K562 (cell line): ENCODE measurements at regions not wholly inside any gene's neighbourhood (a gene's known extent, or its start where the extent isn't known, plus 50 kb on each side); places are given as distances from the start of the nearest gene placed in this dataset.

Source experiments
- ATAC-seq: fragments of 200-7000 bp; cut with Tn5 transposase; 3 replicates; pipeline ENCODE4 v1.9.1; 2020; ENCODE audit warnings: moderate library complexity
- BruUV-seq: library from RNA; stranded (reverse); fragments of 400-500 nt; replicated peaks from 2 replicates; lab custom pipeline; 2021; lab: Mats Ljungman, UMichigan
- CTCF ChIA-PET: fragments of 300-600 bp; formaldehyde crosslinking; extraction: SDS; loops from one replicate; lab custom pipeline; 2021; ENCODE audit warnings: low intra/inter-chr PET ratio; lab: Yijun Ruan, JAX
- POLR2A ChIA-PET: fragments of 300-600, 350-650 bp; sonication (Branson Sonifier 250); formaldehyde crosslinking; extraction: SDS; loops from one replicate; lab custom pipeline; 2021; ENCODE audit warnings: antibody characterized with exemption, inconsistent platforms; lab: Yijun Ruan, JAX
- DNase-seq, 4 experiments: peaks; one replicate each; pipeline versions ENCODE4 v3.0.0 to v3.0.0-alpha.2; 2011 to 2018; ENCODE audit warnings: low spot score in 3 of 4, mixed read lengths in 3 of 4; ENCODE audit errors: extremely low read depth in 1 of 4
- FAIRE-seq: peaks from 2 replicates; lab custom pipeline; 2011; peaks lifted over from hg19 to GRCh38; lab: Jason Lieb, UNC
- H2AFZ ChIP-seq: 2 replicates; pipeline ENCODE4 v1.6.0; 2011; ENCODE audit warnings: low read depth, low read length, control low read depth, inconsistent platforms
- H3K27ac ChIP-seq: fragments of 200-600 bp; 3 replicates; pipeline ENCODE4 v1.8.0; 2011; ENCODE audit warnings: low read depth, mild to moderate bottlenecking, control low read depth, inconsistent platforms, low read length, moderate library complexity, mixed read lengths; ENCODE audit errors: extremely low read depth
- H3K27me3 ChIP-seq, 2 experiments: fragments of 300-600 bp in 1 of 2; 2 replicates in 1 of 2; 3 replicates in 1 of 2; pipeline versions ENCODE4 v1.6.0 to v1.8.0; 2011; ENCODE audit warnings: inconsistent platforms in 2 of 2, low read length in 2 of 2, mild to moderate bottlenecking in 1 of 2, mixed read lengths in 1 of 2, moderate library complexity in 1 of 2; ENCODE audit not compliant: control insufficient read depth in 2 of 2, insufficient read depth in 2 of 2
- H3K36me3 ChIP-seq: fragments of 300-600 bp; 3 replicates; pipeline ENCODE4 v1.8.0; 2011; ENCODE audit warnings: mild to moderate bottlenecking, low read length, inconsistent platforms; ENCODE audit not compliant: control insufficient read depth, insufficient read depth
- H3K4me1 ChIP-seq, 2 experiments: fragments of 200-600 bp in 1 of 2; replicated peaks in 1 of 2; 2 replicates in 1 of 2; 3 replicates in 1 of 2; pipeline versions ENCODE4 v1.5.1 to v1.8.0; 2011; ENCODE audit warnings: inconsistent platforms in 2 of 2, low read length in 2 of 2, mild to moderate bottlenecking in 1 of 2, mixed read lengths in 1 of 2, moderate library complexity in 1 of 2; ENCODE audit not compliant: control insufficient read depth in 2 of 2, insufficient read depth in 2 of 2
- H3K4me2 ChIP-seq: 2 replicates; pipeline ENCODE4 v1.6.1; 2011; ENCODE audit warnings: low read length, control low read depth, inconsistent platforms, mixed read lengths; ENCODE audit not compliant: insufficient read depth
- H3K4me3 ChIP-seq: fragments of 200-600 bp; sonication (generic), shearing (Covaris generic); 2 replicates; pipeline ENCODE4 v1.5.1; 2016; ENCODE audit warnings: control low read depth, inconsistent platforms
- H3K79me2 ChIP-seq: fragments of 200-600 bp; 3 replicates; pipeline ENCODE4 v1.8.0; 2011; ENCODE audit warnings: low read length, inconsistent platforms; ENCODE audit not compliant: control insufficient read depth, insufficient read depth
- H3K9ac ChIP-seq, 2 experiments: 2 replicates each; pipeline versions ENCODE4 v1.6.0 to v1.6.1; 2011; ENCODE audit warnings: low read depth in 2 of 2, low read length in 2 of 2, control low read depth in 1 of 2, inconsistent platforms in 1 of 2, mild to moderate bottlenecking in 1 of 2, mixed read lengths in 1 of 2; ENCODE audit not compliant: insufficient read depth in 1 of 2
- H3K9me1 ChIP-seq: one replicate; pipeline ENCODE4 v1.6.0; 2011; ENCODE audit warnings: inconsistent platforms, mild to moderate bottlenecking, low read length, moderate library complexity; ENCODE audit not compliant: control insufficient read depth, insufficient read depth
- H3K9me3 ChIP-seq: replicated peaks from 2 replicates; pipeline ENCODE4 v1.5.1; 2011; ENCODE audit warnings: low read depth, low read length, inconsistent platforms; ENCODE audit not compliant: control insufficient read depth, insufficient read depth
- H4K20me1 ChIP-seq: replicated peaks from 2 replicates; pipeline ENCODE4 v1.6.1; 2011; ENCODE audit warnings: low read length, inconsistent platforms, mixed read lengths; ENCODE audit not compliant: control insufficient read depth, insufficient read depth
- ATF7 ChIP-seq: fragments of 450-650 bp; IDR thresholded peaks from 2 replicates; pipeline ENCODE4 v1.7.1; 2014; ENCODE audit warnings: mild to moderate bottlenecking, moderate library complexity
- GATAD2A ChIP-seq: fragments of 450-650 bp; IDR thresholded peaks from 2 replicates; pipeline ENCODE4 v1.6.1; 2017
- GTF2A2 ChIP-seq: IDR thresholded peaks from 2 replicates; pipeline ENCODE4 v1.6.1; 2016; ENCODE audit warnings: mild to moderate bottlenecking, missing genetic modification characterization, missing compliant biosample characterization
- GTF2E2 ChIP-seq: fragments of 200-800 bp; sonication (Bioruptor generic); IDR thresholded peaks from 2 replicates; pipeline ENCODE4 v1.6.1; 2016; ENCODE audit warnings: missing genetic modification characterization, missing compliant biosample characterization
- IRF2 ChIP-seq: sonication (generic); formaldehyde crosslinking; IDR thresholded peaks from 2 replicates; pipeline ENCODE4 v1.8.1; 2022; ENCODE audit warnings: mild to moderate bottlenecking, missing genetic modification reagents
- KHSRP ChIP-seq: fragments of 450-650 bp; IDR thresholded peaks from 2 replicates; pipeline ENCODE4 v1.6.1; 2017
- NCOA4 ChIP-seq: fragments of 450-650 bp; IDR thresholded peaks from 2 replicates; pipeline ENCODE4 v1.6.1; 2018; ENCODE audit warnings: mild to moderate bottlenecking; ENCODE audit not compliant: partially characterized antibody
- SMARCB1 ChIP-seq: IDR thresholded peaks from 2 replicates; pipeline ENCODE4 v1.6.1; 2011; ENCODE audit warnings: improper control_type of control experiment, low read depth; ENCODE audit not compliant: insufficient read length
- TSHZ1 ChIP-seq: fragments of 250-450 bp; sonication (Bioruptor Pico); IDR thresholded peaks from 2 replicates; pipeline ENCODE4 v1.4.0; 2020; ENCODE audit warnings: mild to moderate bottlenecking, moderate library complexity
- U2AF1 ChIP-seq: fragments of 200-400 bp; formaldehyde crosslinking; optimal IDR thresholded peaks from 2 replicates; pipeline ENCODE3; 2017; ENCODE audit warnings: mild to moderate bottlenecking, low read depth, low read length, moderate library complexity
- ZFP36 ChIP-seq: fragments of 150-350 bp; IDR thresholded peaks from 2 replicates; pipeline ENCODE4 v1.6.1; 2018; ENCODE audit warnings: low read length, low read depth; ENCODE audit not compliant: partially characterized antibody
- WGBS: fragments of 100-300 bp; shearing (Covaris generic); methylation state at CpG from one replicate; pipeline ENCODE4 v1.1.6; 2016; ENCODE audit warnings: low coverage, mixed read lengths; ENCODE audit not compliant: insufficient coverage; ENCODE audit errors: missing lambda C conversion rate; 5-methylcytosine and 5-hydroxymethylcytosine counted together
- in situ Hi-C: fragments of 300-500 bp; cut with MboI; formaldehyde crosslinking; loops from 4 replicates; pipeline ENCODE4 v1.15.0; 2018; ENCODE audit warnings: inconsistent platforms, mixed read lengths
- intact Hi-C: fragments of 100-400 bp; cut with micrococcal nuclease; formaldehyde crosslinking; loops from 2 replicates; pipeline ENCODE4 v1.14.2; 2022

GRCh38 chr5:27311544-27311943 lies 273.2 kb upstream of the CDH9 start:
- FAIRE-seq (no peak), ATAC-seq (no peak)
- no peaks in the 10 kb centered on the region for H3K27me3 ChIP-seq

GRCh38 chr5:27308153-27308552 lies 269.8 kb upstream of the CDH9 start:
- H3K79me2 ChIP-seq = no peaks in the 10 kb centered on the region
- no peaks in the 10 kb centered on the region for H4K20me1 ChIP-seq
- H2AFZ ChIP-seq = no peak overlapping the region
- no peak overlapping the region for H3K4me3 ChIP-seq
- H3K9me3 ChIP-seq = no peaks in the 10 kb centered on the region
- H3K27me3 ChIP-seq = no peaks in the 10 kb centered on the region
- H3K9me1 ChIP-seq = no peaks in the 10 kb centered on the region
- TF ChIP-seq GATAD2A (no peak), KHSRP (no peak), SMARCB1 (no peak), NCOA4 (no peak), ATF7 (no peak), TSHZ1 (CRISPR knock-in tag) (no peak), GTF2E2 (tag) (no peak), ZFP36 (no peak), IRF2 (CRISPR knock-in tag) (no peak), U2AF1 (no peak)
- TF ChIP-seq, all 486 proteins: peak for 0
- H3K9ac ChIP-seq = no peak overlapping the region
- CTCF ChIA-PET = no interaction called here
- no TSS peak for BruUV-seq
- no peaks in the 10 kb centered on the region for H3K36me3 ChIP-seq
- H3K4me1 ChIP-seq = no peaks in the 10 kb centered on the region
- FAIRE-seq (no peak), DNase-seq (no peak), ATAC-seq (no peak)
- POLR2A ChIA-PET = no interaction called here
- in situ Hi-C loops = no loop called here
- intact Hi-C loops = no loop called here
- no peak overlapping the region for H3K27ac ChIP-seq
- no peak overlapping the region for H3K4me2 ChIP-seq
- 34% methylated on average over 4 of the region's 4 CpGs for WGBS

More at GRCh38 chr5:27311544-27311943, 273.2 kb upstream of the CDH9 start:
- Histone ChIP-seq H3K9me1 (no peaks in the 10 kb centered on the region), H3K79me2 (no peaks in the 10 kb centered on the region), H3K4me2 (no peak overlapping the region)
- TF ChIP-seq GTF2A2 (tag) = no peak
- TF ChIP-seq, all 486 proteins: peak for 0
- DNase-seq = no peak
- Histone ChIP-seq H3K4me3 (no peak overlapping the region), H3K36me3 (no peaks in the 10 kb centered on the region), H2AFZ (no peak overlapping the region), H3K9me3 (no peaks in the 10 kb centered on the region), H3K9ac (no peak overlapping the region), H3K27ac (no peak overlapping the region), H3K4me1 (no peaks in the 10 kb centered on the region), H4K20me1 (no peaks in the 10 kb centered on the region)
- intact Hi-C loops (no loop called here), in situ Hi-C loops (no loop called here)
- ChIA-PET POLR2A (no interaction called here), CTCF (no interaction called here)
- WGBS = 20% methylated on average over 1 of the region's 1 CpG
- no TSS peak for BruUV-seq
